Left lung (tissue), 4 donors: ENCODE measurements at regions not wholly inside any gene's neighbourhood (a gene's known extent, or its start where the extent isn't known, plus 50 kb on each side); places are given as distances from the start of the nearest gene placed in this dataset.

Experiments
- ATAC-seq: fragments of 200-7000 bp; cut with Tn5 transposase; one replicate; pipeline ENCODE4 v1.9.1; 2020; ENCODE audit warnings: moderate library complexity
- DNase-seq, 4 donors: peaks; one replicate each; pipeline ENCODE4 v3.0.0-alpha.2; 2013 to 2020
- H3K27ac ChIP-seq, 2 donors: fragments of 200-600 bp; sonication (generic) in 1 of 2; one replicate each; pipeline versions ENCODE4 v1.5.0 to v1.8.0; 2020 to 2021
- H3K27me3 ChIP-seq, 2 donors: fragments of 200-600 bp; sonication (generic) in 1 of 2; one replicate each; pipeline versions ENCODE4 v1.5.0 to v1.8.0; 2020 to 2021
- H3K36me3 ChIP-seq, 2 donors: fragments of 200-600 bp; sonication (generic) in 1 of 2; one replicate each; pipeline versions ENCODE4 v1.5.0 to v1.8.0; 2020 to 2021
- H3K4me1 ChIP-seq, 2 donors: fragments of 200-600 bp; one replicate each; pipeline ENCODE4 v1.8.0; 2021
- H3K4me3 ChIP-seq, 2 donors: fragments of 200-600 bp; sonication (generic) in 1 of 2; one replicate each; pipeline versions ENCODE4 v1.5.0 to v1.8.0; 2020 to 2021; ENCODE audit warnings: mild to moderate bottlenecking in 1 of 2
- H3K9me3 ChIP-seq, 2 donors: fragments of 200-600 bp; sonication (generic) in 1 of 2; one replicate each; pipeline versions ENCODE4 v1.5.0 to v1.8.0; 2020 to 2021
- intact Hi-C, 2 donors: fragments of 100-400 bp; cut with DNase I; formaldehyde crosslinking; loops; one replicate each; pipeline versions ENCODE4 v1.11.2 to v1.14.2; 2022
- TF ChIP-seq, protein P1 (sequence below), 2 donors: fragments of 200-600 bp; sonication (generic) in 1 of 2; IDR thresholded peaks; one replicate each; pipeline versions ENCODE4 v1.5.0 to v1.8.0; 2021; ENCODE audit warnings: antibody characterized with exemption in 2 of 2
- donor health status: DM: no; HTN: yes; CAD: no.
- donor health status: DM: no; HTN: no; CAD: no.

DNA sequence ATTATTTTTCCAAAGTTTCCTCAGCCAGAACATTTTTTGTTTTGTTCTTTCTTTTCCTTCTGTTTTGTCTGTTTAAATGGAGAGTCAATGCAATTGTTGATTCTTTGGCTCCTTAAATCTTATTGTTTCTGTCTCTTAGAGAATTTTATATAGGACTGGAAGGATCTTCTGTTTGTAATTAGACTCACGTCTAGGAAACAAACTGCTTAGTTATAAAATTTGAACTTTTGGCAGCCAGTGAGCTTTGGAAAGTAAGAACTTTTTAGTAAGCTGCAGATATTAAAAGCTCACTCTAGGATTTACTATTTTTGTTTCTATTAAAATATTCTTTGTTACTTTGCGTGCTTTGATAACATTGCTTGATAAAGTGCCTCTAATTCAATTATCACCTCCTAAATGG, 109.8 kb upstream of the HNRNPU start:
- intact Hi-C loops = loop anchor here in 1 of 2 donors (5.0 kb wide), 1 partner anchor 142 kb away; no protein-coding TSS in a partner anchor
- H3K4me3 ChIP-seq = no peak overlapping the region
- TF ChIP-seq, protein P1, sequence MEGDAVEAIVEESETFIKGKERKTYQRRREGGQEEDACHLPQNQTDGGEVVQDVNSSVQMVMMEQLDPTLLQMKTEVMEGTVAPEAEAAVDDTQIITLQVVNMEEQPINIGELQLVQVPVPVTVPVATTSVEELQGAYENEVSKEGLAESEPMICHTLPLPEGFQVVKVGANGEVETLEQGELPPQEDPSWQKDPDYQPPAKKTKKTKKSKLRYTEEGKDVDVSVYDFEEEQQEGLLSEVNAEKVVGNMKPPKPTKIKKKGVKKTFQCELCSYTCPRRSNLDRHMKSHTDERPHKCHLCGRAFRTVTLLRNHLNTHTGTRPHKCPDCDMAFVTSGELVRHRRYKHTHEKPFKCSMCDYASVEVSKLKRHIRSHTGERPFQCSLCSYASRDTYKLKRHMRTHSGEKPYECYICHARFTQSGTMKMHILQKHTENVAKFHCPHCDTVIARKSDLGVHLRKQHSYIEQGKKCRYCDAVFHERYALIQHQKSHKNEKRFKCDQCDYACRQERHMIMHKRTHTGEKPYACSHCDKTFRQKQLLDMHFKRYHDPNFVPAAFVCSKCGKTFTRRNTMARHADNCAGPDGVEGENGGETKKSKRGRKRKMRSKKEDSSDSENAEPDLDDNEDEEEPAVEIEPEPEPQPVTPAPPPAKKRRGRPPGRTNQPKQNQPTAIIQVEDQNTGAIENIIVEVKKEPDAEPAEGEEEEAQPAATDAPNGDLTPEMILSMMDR (IDR thresholded peaks at IDR 0.05) = no peak
- no peaks in the 10 kb centered on the region for H3K9me3 ChIP-seq
- H3K36me3 ChIP-seq = no peaks in the 10 kb centered on the region
- H3K27ac ChIP-seq = no peak overlapping the region
- no peaks in the 10 kb centered on the region for H3K27me3 ChIP-seq
- DNase-seq = no peak
- peaks cover 0 to 10% of the 10 kb centered on the region in 2 donors for H3K4me1 ChIP-seq
- no peak for ATAC-seq

DNA sequence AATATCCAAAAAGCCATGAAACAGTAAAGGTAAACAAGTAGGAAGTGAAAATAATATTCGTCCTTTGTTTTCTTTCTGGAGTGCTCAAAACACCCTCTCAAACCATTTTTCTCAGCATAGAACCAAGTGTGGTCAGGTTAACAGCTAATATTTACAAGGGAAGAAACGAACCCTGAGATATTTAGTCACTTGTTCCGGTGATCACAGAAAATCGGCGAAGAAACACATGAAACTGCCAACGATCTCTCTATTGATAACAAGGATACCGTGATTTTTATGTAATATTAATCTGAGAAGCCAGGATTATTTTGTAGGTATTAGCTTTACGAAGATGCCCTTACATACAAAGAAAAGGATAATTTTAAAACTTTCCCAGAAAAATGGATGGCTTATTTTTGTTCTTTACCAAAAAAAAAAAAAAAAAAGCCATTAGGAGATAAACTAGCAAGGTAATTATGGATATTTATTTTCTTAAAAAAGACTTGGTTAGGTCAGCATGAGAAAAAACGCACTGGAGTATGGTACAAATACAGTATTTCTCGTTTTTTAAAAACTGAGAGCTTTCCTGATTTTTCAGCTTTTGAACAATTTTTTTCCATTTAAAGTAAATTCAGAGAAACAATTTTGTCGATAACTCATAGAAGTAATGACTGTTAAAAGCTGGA, 107.3 kb upstream of the HNRNPU start:
- Histone ChIP-seq H3K9me3 (no peaks in the 10 kb centered on the region), H3K36me3 (no peaks in the 10 kb centered on the region), H3K4me1 (peaks cover 9 to 18% of the 10 kb centered on the region in 2 donors), H3K27me3 (no peaks in the 10 kb centered on the region), H3K27ac (peak overlapping the region; percentile 100), H3K4me3 (peak overlapping the region; percentile 58 to 76)
- TF ChIP-seq, protein P1 (IDR thresholded peaks at IDR 0.05) = no peak
- intact Hi-C loops = loop anchor here in 1 of 2 donors (5.0 kb wide), 1 partner anchor 139 kb away; no protein-coding TSS in a partner anchor
- ATAC-seq = no peak
- DNase-seq = no peak

DNA sequence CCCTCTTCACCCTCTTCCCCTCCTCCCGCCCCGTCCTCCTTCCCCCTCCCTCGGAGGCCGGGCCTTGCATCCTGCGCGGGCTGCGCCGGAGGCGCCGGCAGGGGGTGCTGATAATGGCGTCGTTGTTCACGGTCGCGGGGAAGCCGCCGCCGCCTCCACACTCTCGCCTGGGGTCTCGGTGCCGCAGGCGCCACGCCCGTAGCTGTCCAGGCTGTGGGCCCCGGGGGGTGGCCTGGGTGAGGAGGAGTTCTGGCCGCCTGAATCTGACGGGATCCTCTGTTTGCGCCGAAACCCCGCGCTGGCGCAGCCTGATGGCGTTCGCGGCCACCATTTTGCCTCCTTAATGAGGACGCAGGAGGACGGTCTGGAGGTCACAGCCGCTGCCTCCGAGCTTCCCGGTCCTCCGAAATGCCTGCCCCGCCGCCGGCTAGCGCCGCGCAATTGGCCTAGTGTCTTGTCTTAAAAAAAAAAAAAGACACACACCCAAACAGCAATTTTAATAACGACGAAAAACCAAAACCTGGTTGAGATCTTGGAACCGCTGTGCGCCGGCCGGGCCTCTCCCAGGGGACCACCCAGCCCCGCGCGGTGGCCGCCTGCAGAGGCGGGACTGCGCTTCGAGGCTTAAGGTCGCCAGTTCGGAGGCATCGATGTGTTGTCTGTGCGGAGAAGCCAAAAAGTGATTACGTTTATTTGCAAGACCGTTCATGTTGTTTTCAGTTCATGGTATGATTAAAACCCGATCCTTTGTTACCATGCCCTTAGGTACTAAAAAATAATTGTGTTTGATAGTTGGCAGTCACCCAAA, 106.6 kb upstream of the HNRNPU start:
- DNase-seq (peak; percentile 95 to 99 (median 98)), ATAC-seq (peak; percentile 90)
- no peaks in the 10 kb centered on the region for H3K9me3 ChIP-seq
- no peaks in the 10 kb centered on the region for H3K27me3 ChIP-seq
- no peaks in the 10 kb centered on the region for H3K36me3 ChIP-seq
- TF ChIP-seq, protein P1 (IDR thresholded peaks at IDR 0.05) = peak; percentile 37 to 71
- peaks cover 9 to 18% of the 10 kb centered on the region in 2 donors for H3K4me1 ChIP-seq
- intact Hi-C loops = loop anchor here in 1 of 2 donors (5.0 kb wide), 1 partner anchor 139 kb away; no protein-coding TSS in a partner anchor
- peak overlapping the region; percentile 100 for H3K27ac ChIP-seq
- peak overlapping the region; percentile 58 to 76 for H3K4me3 ChIP-seq

DNA sequence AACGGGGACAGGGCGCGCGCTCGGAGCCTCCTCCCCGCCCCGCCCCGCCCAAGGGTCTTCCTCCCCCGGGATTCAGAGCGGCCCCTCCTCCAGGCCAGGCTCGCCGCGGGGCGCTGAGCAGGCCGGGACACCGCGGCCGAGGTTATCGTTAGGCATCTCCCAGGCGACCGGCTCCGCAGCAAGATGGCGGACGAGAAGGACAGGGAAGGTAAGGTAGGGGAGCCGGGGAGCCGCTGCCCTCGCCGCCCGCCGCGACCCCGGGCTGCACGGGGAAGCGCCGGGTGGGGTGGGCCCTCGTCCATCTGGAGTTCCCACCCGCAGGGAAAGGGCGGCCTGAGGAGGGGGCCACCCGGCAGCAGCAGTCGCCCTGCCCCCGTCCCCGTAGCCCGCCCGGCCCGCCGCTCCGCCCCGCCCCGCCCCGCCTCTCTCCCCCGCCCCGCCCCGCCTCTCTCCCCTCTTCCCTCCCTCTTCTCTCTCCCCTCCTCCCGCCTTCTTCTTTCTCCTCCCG, 105.9 kb upstream of the HNRNPU start:
- Histone ChIP-seq H3K4me3 (peak overlapping the region; percentile 56 to 76), H3K9me3 (no peaks in the 10 kb centered on the region), H3K4me1 (peaks cover 14 to 21% of the 10 kb centered on the region in 2 donors), H3K27ac (peak overlapping the region; percentile 100), H3K27me3 (no peaks in the 10 kb centered on the region), H3K36me3 (no peaks in the 10 kb centered on the region)
- ATAC-seq = peak; percentile 68
- TF ChIP-seq, protein P1 (IDR thresholded peaks at IDR 0.05) = no peak
- peak in 3 of 4 donors; percentile 91 to 94 (median 92) for DNase-seq
- intact Hi-C loops = loop anchor here in 1 of 2 donors (5.0 kb wide), 1 partner anchor 138 kb away; no protein-coding TSS in a partner anchor
